Activated CD4-positive, alpha-beta memory T cell treated with anti-CD3 and anti-CD28 coated beads for 36 hours (primary cell): ENCODE measurements at regions not wholly inside any gene's neighbourhood (a gene's known extent, or its start where the extent isn't known, plus 50 kb on each side); places are given as distances from the start of the nearest gene placed in this dataset.
"Not testable (repeated sequence)": the region's sequence is repeated elsewhere in the genome, so short reads cannot be mapped to it uniquely, and the experiment has no call there.

Experiments used
- CTCF ChIA-PET: fragments of 350-600 bp; sonication (Branson Sonifier 250); formaldehyde crosslinking; loops from one replicate; lab custom pipeline; 2021; ENCODE audit warnings: antibody characterized with exemption, inconsistent platforms; lab: Charles Lee
- POLR2A ChIA-PET: fragments of 350-600 bp; sonication (Branson Sonifier 250); formaldehyde crosslinking; loops from one replicate; lab custom pipeline; 2021; ENCODE audit warnings: antibody characterized with exemption; lab: Charles Lee
- DNase-seq: peaks from one replicate; pipeline ENCODE4 v3.0.0-alpha.2; 2020
- H3K27ac Mint-ChIP-seq: one replicate; pipeline ENCODE4 v1.8.0; 2021; ENCODE audit warnings: mixed read lengths
- H3K27me3 Mint-ChIP-seq: one replicate; pipeline ENCODE4 v1.8.0; 2021; ENCODE audit warnings: mixed read lengths
- H3K36me3 Mint-ChIP-seq: one replicate; pipeline ENCODE4 v1.8.0; 2021; ENCODE audit warnings: mixed read lengths
- H3K4me1 Mint-ChIP-seq: one replicate; pipeline ENCODE4 v1.8.0; 2021; ENCODE audit warnings: low read depth, mixed read lengths
- H3K4me3 Mint-ChIP-seq: one replicate; pipeline ENCODE4 v1.8.0; 2021; ENCODE audit warnings: mild to moderate bottlenecking, mixed read lengths
- H3K9me3 Mint-ChIP-seq: one replicate; pipeline ENCODE4 v1.8.0; 2021; ENCODE audit warnings: mixed read lengths
- intact Hi-C: fragments of 100-400 bp; cut with micrococcal nuclease; formaldehyde crosslinking; loops from one replicate; pipeline ENCODE4 v1.15.1; 2023

DNA sequence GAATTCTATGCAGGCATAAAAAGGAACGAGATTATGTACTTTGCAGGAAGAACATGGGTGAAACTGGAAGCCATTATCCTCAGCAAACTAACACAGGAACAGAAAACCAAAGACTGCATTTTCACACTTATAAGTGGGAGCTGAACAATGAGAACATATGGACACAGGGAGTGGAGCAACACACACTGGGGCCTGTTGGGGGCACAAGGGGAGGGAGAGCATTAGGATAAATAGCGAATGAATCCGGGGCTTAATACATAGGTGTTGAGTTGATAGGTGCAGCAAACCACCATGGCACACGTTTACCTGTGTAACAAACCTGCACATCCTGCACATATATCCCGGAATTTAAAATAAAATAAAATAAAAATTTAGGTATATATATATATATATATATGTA is 80.2 kb upstream of the ZFP42 start:
- CTCF ChIA-PET: interaction anchor here (1.1 kb wide), 1 partner anchor 10 kb away, joined by 3 read pairs; no protein-coding TSS in a partner anchor
- not testable (repeated sequence) for H3K4me3 Mint-ChIP-seq, H3K36me3 Mint-ChIP-seq

DNA sequence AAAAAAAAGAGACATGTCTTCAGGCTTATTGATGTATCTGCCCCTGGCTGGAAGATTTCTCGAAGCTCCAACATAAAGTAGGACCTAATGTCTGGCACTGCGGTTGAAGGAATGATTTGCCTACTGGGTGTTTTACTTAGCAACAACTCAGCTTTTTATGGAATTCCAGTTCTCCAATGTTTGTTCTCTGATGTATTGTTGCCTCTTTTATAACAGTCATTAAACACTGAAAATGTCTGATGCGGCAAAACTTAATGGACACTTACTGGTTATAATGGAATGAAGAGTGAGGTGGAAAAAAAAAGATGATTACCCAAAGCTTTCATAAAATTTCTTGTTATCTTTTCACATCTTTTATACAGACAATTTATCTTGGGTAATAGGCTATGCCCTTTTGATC is 75.6 kb upstream of the ZFP42 start:
- H3K27ac Mint-ChIP-seq: no peak overlapping the region
- H3K4me1 Mint-ChIP-seq: no peaks in the 10 kb centered on the region
- DNase-seq: no peak
- H3K36me3 Mint-ChIP-seq: no peaks in the 10 kb centered on the region
- ChIA-PET POLR2A (no interaction called here), CTCF (no interaction called here)
- no peak overlapping the region for H3K4me3 Mint-ChIP-seq
- no peaks in the 10 kb centered on the region for H3K27me3 Mint-ChIP-seq
- peaks cover 25% of the 10 kb centered on the region for H3K9me3 Mint-ChIP-seq
- intact Hi-C loops: no loop called here

More for the DNA sequence above, 80.2 kb upstream of the ZFP42 start:
- H3K4me1 Mint-ChIP-seq, DNase-seq, intact Hi-C loops, H3K27ac Mint-ChIP-seq, POLR2A ChIA-PET, H3K27me3 Mint-ChIP-seq: not testable (repeated sequence)
- peaks cover 15% of the 10 kb centered on the region for H3K9me3 Mint-ChIP-seq

DNA sequence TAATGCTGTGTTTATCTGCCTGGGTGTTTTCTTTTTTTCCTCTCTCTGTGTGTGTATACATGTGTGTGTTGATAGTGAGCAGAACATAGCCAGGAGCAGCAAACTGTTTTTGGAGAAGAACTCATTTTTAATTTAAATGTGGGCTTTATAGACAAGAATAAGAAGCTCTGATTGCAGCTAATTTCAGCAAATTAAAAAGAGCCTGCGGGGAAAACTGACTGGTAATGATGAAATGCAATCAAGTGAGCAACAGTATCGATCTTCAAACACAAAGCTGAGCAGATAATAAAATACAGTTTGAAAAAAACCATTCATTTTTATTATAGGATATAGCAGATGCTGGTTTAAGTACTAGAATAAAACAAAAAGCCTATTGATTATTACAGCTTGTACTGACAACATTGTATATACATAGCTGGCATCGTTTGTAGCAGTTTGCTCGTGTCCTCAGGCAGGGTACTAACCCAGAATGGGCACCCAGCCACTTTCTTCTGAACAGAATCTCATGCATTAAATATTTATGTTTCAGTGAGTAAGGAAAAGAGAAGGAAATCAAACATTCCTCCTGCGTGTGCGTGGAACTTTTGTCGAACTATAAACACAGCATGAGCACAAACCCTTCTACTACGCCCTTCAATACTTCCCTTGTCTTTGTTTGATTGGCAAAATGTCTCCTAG is 73.5 kb upstream of the ZFP42 start:
- Mint-ChIP-seq H3K27ac (no peak overlapping the region), H3K9me3 (peaks cover 34% of the 10 kb centered on the region), H3K36me3 (no peaks in the 10 kb centered on the region), H3K4me3 (no peak overlapping the region), H3K27me3 (no peaks in the 10 kb centered on the region), H3K4me1 (no peaks in the 10 kb centered on the region)
- ChIA-PET CTCF (no interaction called here), POLR2A (no interaction called here)
- intact Hi-C loops: no loop called here
- no peak for DNase-seq

DNA sequence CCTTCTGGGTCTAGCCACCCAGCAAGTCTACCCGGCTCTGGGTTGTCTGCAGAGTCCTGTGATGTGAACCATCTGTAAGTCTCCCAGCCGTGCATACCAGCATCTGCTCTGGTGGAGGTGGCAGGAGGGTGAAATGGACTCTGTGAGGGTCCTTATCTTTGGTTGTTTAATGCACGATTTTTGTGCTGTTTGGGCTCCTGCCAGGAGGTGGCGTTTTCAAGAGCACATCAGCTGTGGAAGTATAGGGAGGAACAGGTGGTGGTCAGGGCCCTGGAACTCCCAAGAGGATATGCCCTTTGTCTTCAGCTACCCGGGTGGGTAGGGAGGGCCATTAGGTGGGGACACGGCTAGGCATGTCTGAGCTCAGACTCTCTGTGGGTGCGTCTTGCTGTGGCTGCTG is 66.5 kb upstream of the ZFP42 start:
- intact Hi-C loops: no loop called here
- no peak for DNase-seq
- no peak overlapping the region for H3K4me3 Mint-ChIP-seq
- H3K9me3 Mint-ChIP-seq: peaks cover 26% of the 10 kb centered on the region
- POLR2A ChIA-PET: no interaction called here
- H3K27me3 Mint-ChIP-seq: no peaks in the 10 kb centered on the region
- H3K4me1 Mint-ChIP-seq: no peaks in the 10 kb centered on the region
- H3K36me3 Mint-ChIP-seq: no peaks in the 10 kb centered on the region
- no peak overlapping the region for H3K27ac Mint-ChIP-seq
- CTCF ChIA-PET: no interaction called here

DNA sequence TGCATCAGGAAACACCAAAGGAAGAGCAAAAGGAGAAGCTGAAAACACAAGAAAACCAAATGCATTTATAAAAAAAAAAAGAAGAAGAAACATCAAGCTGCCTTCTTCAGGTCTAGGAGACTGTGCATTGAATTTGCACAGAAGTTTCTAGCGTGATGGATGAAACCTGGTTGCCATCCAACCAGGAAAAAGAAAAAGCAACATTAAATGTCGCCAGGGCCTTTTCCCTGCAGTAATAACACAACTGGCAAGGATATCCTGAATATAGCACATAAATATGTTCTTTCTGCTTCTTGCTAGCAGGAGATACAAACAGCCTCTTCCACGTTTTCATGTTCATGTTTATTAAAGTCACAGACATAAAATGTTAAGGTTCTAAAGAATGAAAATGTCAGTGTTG is 60.8 kb upstream of the ZFP42 start:
- Mint-ChIP-seq H3K9me3 (peaks cover 12% of the 10 kb centered on the region), H3K27ac (no peak overlapping the region), H3K27me3 (no peaks in the 10 kb centered on the region), H3K36me3 (no peaks in the 10 kb centered on the region), H3K4me1 (no peaks in the 10 kb centered on the region), H3K4me3 (no peak overlapping the region)
- no peak for DNase-seq
- POLR2A ChIA-PET: no interaction called here
- intact Hi-C loops: no loop called here
- CTCF ChIA-PET: no interaction called here

DNA sequence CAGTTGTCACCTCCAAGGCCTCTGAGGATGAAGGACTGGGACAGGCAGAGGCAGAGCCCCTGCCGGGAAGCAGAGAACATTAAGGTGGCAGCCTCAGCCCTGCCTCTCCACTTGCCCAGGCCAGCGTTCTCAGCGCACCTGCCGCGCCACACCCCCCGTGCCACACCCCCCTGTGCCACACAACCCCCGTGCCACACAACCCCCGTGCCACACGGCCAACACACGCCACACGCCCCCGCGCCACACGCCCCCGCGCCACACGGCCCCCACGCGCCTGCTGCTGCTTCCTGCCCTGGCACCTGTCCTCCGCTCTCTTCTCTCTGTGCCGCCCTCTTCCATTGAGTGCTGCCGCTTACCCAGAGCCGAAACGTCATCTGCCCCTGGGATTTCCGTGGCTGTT is 58.0 kb upstream of the ZFP42 start:
- intact Hi-C loops: no loop called here
- Mint-ChIP-seq H3K9me3 (peaks cover 13% of the 10 kb centered on the region), H3K27me3 (no peaks in the 10 kb centered on the region), H3K27ac (no peak overlapping the region), H3K4me3 (no peak overlapping the region), H3K4me1 (no peaks in the 10 kb centered on the region), H3K36me3 (no peaks in the 10 kb centered on the region)
- DNase-seq: no peak
- ChIA-PET CTCF (no interaction called here), POLR2A (no interaction called here)

DNA sequence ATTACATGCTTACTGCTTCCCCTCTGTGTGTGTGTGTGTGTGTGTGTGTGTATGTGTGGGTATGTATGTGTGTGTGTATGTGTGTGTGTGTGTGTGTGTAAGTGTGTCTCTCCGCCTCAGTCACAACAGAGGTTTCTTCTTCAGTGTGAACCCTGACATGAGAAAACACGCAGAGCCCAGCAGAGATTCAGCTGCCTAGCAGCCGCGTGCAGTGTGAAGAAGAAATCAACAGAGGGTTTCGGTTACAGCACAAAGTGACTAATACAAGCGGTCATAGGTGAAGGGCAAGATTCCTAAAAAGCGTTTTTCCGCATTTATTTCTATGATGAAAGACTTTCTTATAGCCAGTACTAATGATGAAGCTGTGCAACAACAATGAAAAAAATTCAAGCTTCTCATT is 55.3 kb upstream of the ZFP42 start:
- no peak for DNase-seq
- POLR2A ChIA-PET: no interaction called here
- CTCF ChIA-PET: no interaction called here
- intact Hi-C loops: no loop called here
- no peak overlapping the region for H3K27ac Mint-ChIP-seq
- peaks cover 16% of the 10 kb centered on the region for H3K9me3 Mint-ChIP-seq
- no peak overlapping the region for H3K4me3 Mint-ChIP-seq
- no peaks in the 10 kb centered on the region for H3K36me3 Mint-ChIP-seq
- no peaks in the 10 kb centered on the region for H3K27me3 Mint-ChIP-seq
- no peaks in the 10 kb centered on the region for H3K4me1 Mint-ChIP-seq

DNA sequence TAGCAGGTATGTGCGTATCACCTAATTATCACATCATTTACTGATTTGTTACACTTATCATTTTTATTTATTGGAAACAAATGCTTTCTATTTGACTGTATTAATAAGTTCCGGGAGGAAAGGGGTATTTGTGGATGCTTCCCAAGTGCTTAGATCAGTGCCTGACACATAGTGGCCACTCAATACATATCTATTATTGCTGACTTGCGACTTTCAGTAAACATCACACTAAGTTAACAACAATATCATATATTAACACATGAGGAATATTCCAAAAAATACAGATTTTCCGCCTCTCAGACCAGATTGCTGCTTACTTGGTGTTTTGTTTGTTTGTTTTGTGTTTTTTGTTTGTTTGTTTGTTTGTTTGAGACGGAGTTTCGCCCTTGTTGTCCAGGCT is 52.6 kb upstream of the ZFP42 start:
- no peaks in the 10 kb centered on the region for H3K27me3 Mint-ChIP-seq
- H3K36me3 Mint-ChIP-seq: no peaks in the 10 kb centered on the region
- intact Hi-C loops: no loop called here
- no peak for DNase-seq
- POLR2A ChIA-PET: no interaction called here
- no peak overlapping the region for H3K27ac Mint-ChIP-seq
- no peaks in the 10 kb centered on the region for H3K4me1 Mint-ChIP-seq
- peaks cover 6% of the 10 kb centered on the region for H3K9me3 Mint-ChIP-seq
- CTCF ChIA-PET: no interaction called here
- no peak overlapping the region for H3K4me3 Mint-ChIP-seq

DNA sequence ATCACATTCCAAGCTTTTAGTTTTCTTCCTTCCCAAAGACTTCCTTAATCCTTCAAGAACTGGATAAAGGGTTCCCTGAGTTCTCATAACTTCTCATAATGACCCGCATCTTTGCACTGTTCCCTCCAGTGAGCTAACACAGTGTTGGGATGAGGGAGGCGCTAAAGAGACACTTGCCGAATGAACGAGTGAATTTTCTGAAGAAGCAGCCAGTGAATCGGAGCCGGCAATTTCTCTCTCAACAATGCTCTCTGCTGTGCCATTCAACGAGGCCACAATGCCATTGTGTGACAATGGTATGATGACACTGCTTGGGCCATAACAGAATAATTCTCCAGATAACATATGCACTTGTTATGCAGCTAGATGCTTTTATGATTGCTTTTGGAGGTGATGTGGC is 51.4 kb upstream of the ZFP42 start:
- Mint-ChIP-seq H3K27me3 (no peaks in the 10 kb centered on the region), H3K36me3 (no peaks in the 10 kb centered on the region), H3K27ac (no peak overlapping the region), H3K9me3 (peaks cover 8% of the 10 kb centered on the region), H3K4me1 (no peaks in the 10 kb centered on the region), H3K4me3 (no peak overlapping the region)
- CTCF ChIA-PET: no interaction called here
- DNase-seq: no peak
- intact Hi-C loops: no loop called here
- POLR2A ChIA-PET: no interaction called here
